H9 (cell line): ENCODE measurements at regions not wholly inside any gene's neighbourhood (a gene's known extent, or its start where the extent isn't known, plus 50 kb on each side); places are given as distances from the start of the nearest gene placed in this dataset.

Source experiments
- DNase-seq: peaks from one replicate; pipeline ENCODE4 v3.0.0-alpha.2; 2017
- H2AFZ ChIP-seq: one replicate; pipeline ENCODE4 v1.6.1; 2013; ENCODE audit warnings: mild to moderate bottlenecking, low read length, control low read depth, moderate library complexity
- H2AK5ac ChIP-seq: 2 replicates; pipeline ENCODE4 v1.6.1; 2013; ENCODE audit warnings: low read length, control low read depth, mixed read lengths; ENCODE audit not compliant: insufficient read length
- H2BK120ac ChIP-seq: one replicate; pipeline ENCODE4 v1.6.1; 2013; ENCODE audit warnings: low read depth, mild to moderate bottlenecking, low read length, control low read depth, inconsistent platforms; ENCODE audit not compliant: poor library complexity, severe bottlenecking
- H2BK12ac ChIP-seq: 2 replicates; pipeline ENCODE4 v1.6.1; 2013; ENCODE audit warnings: low read length, control low read depth, mixed read lengths, low read depth; ENCODE audit not compliant: insufficient read length
- H2BK15ac ChIP-seq: 2 replicates; pipeline ENCODE4 v1.6.1; 2013; ENCODE audit warnings: low read depth, low read length, control low read depth
- H2BK20ac ChIP-seq: one replicate; pipeline ENCODE4 v1.6.1; 2013; ENCODE audit warnings: low read depth, mild to moderate bottlenecking, low read length, control low read depth, inconsistent platforms; ENCODE audit not compliant: poor library complexity, severe bottlenecking
- H2BK5ac ChIP-seq: 2 replicates; pipeline ENCODE4 v1.6.1; 2013; ENCODE audit warnings: low read length, control low read depth, mixed read lengths; ENCODE audit not compliant: insufficient read length
- H3K14ac ChIP-seq: 2 replicates; pipeline ENCODE4 v1.6.1; 2013; ENCODE audit warnings: low read length, control low read depth; ENCODE audit not compliant: insufficient read depth
- H3K18ac ChIP-seq: 2 replicates; pipeline ENCODE4 v1.6.1; 2013; ENCODE audit warnings: low read depth, mild to moderate bottlenecking, mixed read lengths, low read length, control low read depth; ENCODE audit not compliant: insufficient read length
- H3K23ac ChIP-seq: 2 replicates; pipeline ENCODE4 v1.6.1; 2013; ENCODE audit warnings: low read length, control low read depth, mixed read lengths, low read depth; ENCODE audit not compliant: insufficient read length
- H3K23me2 ChIP-seq: 2 replicates; pipeline ENCODE4 v1.6.1; 2013; ENCODE audit warnings: low read depth, mild to moderate bottlenecking, mixed read lengths, low read length, control low read depth; ENCODE audit not compliant: insufficient read length, poor library complexity, severe bottlenecking
- H3K27ac ChIP-seq: 2 replicates; pipeline ENCODE4 v1.5.1; 2013; ENCODE audit warnings: low read length, control low read depth, mixed read lengths, low read depth; ENCODE audit not compliant: insufficient read length
- H3K27me3 ChIP-seq: 2 replicates; pipeline ENCODE4 v1.6.1; 2013; ENCODE audit warnings: low read length, control low read depth, inconsistent platforms; ENCODE audit not compliant: insufficient read depth
- H3K4ac ChIP-seq: 2 replicates; pipeline ENCODE4 v1.6.1; 2013; ENCODE audit warnings: low read depth, mild to moderate bottlenecking, control low read depth, inconsistent platforms, low read length, moderate library complexity
- H3K4me1 ChIP-seq: 2 replicates; pipeline ENCODE4 v1.6.1; 2013; ENCODE audit warnings: low read length, control low read depth, inconsistent platforms; ENCODE audit not compliant: insufficient read depth
- H3K4me2 ChIP-seq: 2 replicates; pipeline ENCODE4 v1.6.1; 2013; ENCODE audit warnings: low read length, control low read depth, mixed read lengths; ENCODE audit not compliant: insufficient read length, insufficient read depth
- H3K56ac ChIP-seq: 2 replicates; pipeline ENCODE4 v1.6.1; 2013; ENCODE audit warnings: low read depth, mild to moderate bottlenecking, mixed read lengths, low read length, control low read depth; ENCODE audit not compliant: insufficient read length
- H3K79me1 ChIP-seq: 2 replicates; pipeline ENCODE4 v1.6.1; 2013; ENCODE audit warnings: low read depth, mild to moderate bottlenecking, moderate library complexity, low read length, control low read depth, inconsistent platforms; ENCODE audit not compliant: insufficient read depth, poor library complexity, severe bottlenecking
- H3K79me2 ChIP-seq: 2 replicates; pipeline ENCODE4 v1.6.1; 2013; ENCODE audit warnings: low read length, control low read depth, inconsistent platforms; ENCODE audit not compliant: insufficient read depth
- H3K9ac ChIP-seq: 2 replicates; pipeline ENCODE4 v1.6.1; 2013; ENCODE audit warnings: low read length, control low read depth, mixed read lengths; ENCODE audit not compliant: insufficient read length; ENCODE audit errors: extremely low read depth
- H3K9me3 ChIP-seq: one replicate; pipeline ENCODE4 v1.6.1; 2013; ENCODE audit warnings: low read depth, low read length, inconsistent platforms; ENCODE audit not compliant: control insufficient read depth
- H3T11ph ChIP-seq: one replicate; pipeline ENCODE4 v1.6.1; 2013; ENCODE audit warnings: mild to moderate bottlenecking, low read length, control low read depth, inconsistent platforms
- H4K20me1 ChIP-seq: one replicate; pipeline ENCODE4 v1.6.1; 2013; ENCODE audit not compliant: control insufficient read depth, insufficient read length, insufficient read depth
- H4K5ac ChIP-seq: 2 replicates; pipeline ENCODE4 v1.6.1; 2013; ENCODE audit warnings: low read depth, mild to moderate bottlenecking, mixed read lengths, low read length, control low read depth; ENCODE audit not compliant: insufficient read length
- H4K8ac ChIP-seq: replicated peaks from 2 replicates; pipeline ENCODE4 v1.6.1; 2013; ENCODE audit warnings: low read length, control low read depth, mixed read lengths, low read depth; ENCODE audit not compliant: insufficient read length
- H4K91ac ChIP-seq: 2 replicates; pipeline ENCODE4 v1.6.1; 2013; ENCODE audit warnings: low read depth, mild to moderate bottlenecking, moderate library complexity, mixed read lengths, low read length, control low read depth; ENCODE audit not compliant: insufficient read length
- H3K27ac Mint-ChIP-seq, 3 experiments: 2 replicates in 2 of 3; 3 replicates in 1 of 3; pipeline ENCODE4 v1.8.0; 2020 to 2021; ENCODE audit warnings: mixed read lengths in 3 of 3, mild to moderate bottlenecking in 1 of 3, moderate library complexity in 1 of 3
- H3K27me3 Mint-ChIP-seq: 2 replicates; pipeline ENCODE4 v1.8.0; 2021; ENCODE audit warnings: low read depth, mild to moderate bottlenecking, moderate library complexity, mixed read lengths
- H3K36me3 Mint-ChIP-seq, 3 experiments: 2 replicates in 2 of 3; 3 replicates in 1 of 3; pipeline ENCODE4 v1.8.0; 2020 to 2021; ENCODE audit warnings: low read depth in 3 of 3, mixed read lengths in 3 of 3; ENCODE audit not compliant: insufficient read depth in 1 of 3
- H3K4me1 Mint-ChIP-seq, 2 experiments: 2 replicates each; pipeline ENCODE4 v1.8.0; 2020; ENCODE audit warnings: mixed read lengths in 2 of 2
- H3K4me3 Mint-ChIP-seq, 2 experiments: 2 replicates in 1 of 2; 3 replicates in 1 of 2; pipeline ENCODE4 v1.8.0; 2020 to 2021; ENCODE audit warnings: mild to moderate bottlenecking in 2 of 2, mixed read lengths in 2 of 2, moderate library complexity in 1 of 2
- H3K9me3 Mint-ChIP-seq, 2 experiments: 2 replicates in 1 of 2; 3 replicates in 1 of 2; pipeline ENCODE4 v1.8.0; 2020; ENCODE audit warnings: mild to moderate bottlenecking in 2 of 2, mixed read lengths in 2 of 2, moderate library complexity in 1 of 2
- CTCF ChIP-seq: fragments of 200-600 bp; sonication (generic); conservative IDR thresholded peaks from 3 replicates; pipeline ENCODE4 v1.8.0; 2021; ENCODE audit warnings: antibody characterized with exemption, mild to moderate bottlenecking
- WGBS: extraction: QIAGEN DNeasy Blood & Tissue Kit; methylation state at CpG from one replicate; pipeline ENCODE4 v1.1.7; 2013; ENCODE audit warnings: missing lambda C conversion rate, low lambda C conversion rate, mixed read lengths; ENCODE audit not compliant: insufficient read length; ENCODE audit errors: extremely low coverage; 5-methylcytosine and 5-hydroxymethylcytosine counted together

DNA sequence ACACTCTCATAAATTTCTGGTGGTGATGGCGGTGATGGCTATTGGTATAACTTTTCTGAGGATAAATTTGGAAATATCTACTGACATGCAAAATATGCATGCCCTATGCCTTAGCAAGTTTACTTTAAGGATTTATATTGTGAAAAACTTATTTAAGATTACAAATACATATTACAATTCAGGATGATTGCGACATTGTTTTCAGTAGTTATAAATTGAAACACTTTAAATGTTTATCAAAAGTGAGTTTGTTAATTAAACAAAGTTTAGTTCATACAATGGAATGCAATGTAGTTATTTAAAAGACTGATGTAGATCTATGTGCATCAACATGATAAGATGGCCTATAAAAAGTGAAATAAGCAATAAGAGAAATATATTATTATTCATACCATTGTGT is 331.3 kb upstream of the NR5A2 start:
- Histone ChIP-seq H4K20me1 (no peaks in the 10 kb centered on the region), H2BK20ac (no peak overlapping the region), H3K4me2 (no peak overlapping the region), H2BK5ac (no peak overlapping the region), H3T11ph (no peak overlapping the region), H3K4ac (no peak overlapping the region), H2BK12ac (no peak overlapping the region), H3K79me2 (no peaks in the 10 kb centered on the region), H4K91ac (no peak overlapping the region), H4K8ac (no peak overlapping the region), H3K56ac (no peak overlapping the region), H3K79me1 (no peaks in the 10 kb centered on the region), H3K23ac (no peak overlapping the region), H2BK15ac (no peak overlapping the region), H3K4me1 (peaks cover 4% of the 10 kb centered on the region), H3K9ac (no peak overlapping the region), H2AK5ac (no peak overlapping the region), H4K5ac (no peak overlapping the region), H3K9me3 (no peaks in the 10 kb centered on the region), H3K27me3 (no peaks in the 10 kb centered on the region), H3K18ac (no peak overlapping the region), H3K14ac (no peak overlapping the region), H3K23me2 (no peaks in the 10 kb centered on the region), H2BK120ac (no peak overlapping the region), H3K27ac (no peak overlapping the region), H2AFZ (no peak overlapping the region)
- DNase-seq: no peak
- no peaks in the 10 kb centered on the region for H3K27me3 Mint-ChIP-seq
- TF ChIP-seq CTCF: no peak
- H3K36me3 Mint-ChIP-seq: no peaks in the 10 kb centered on the region
- no peak overlapping the region for H3K27ac Mint-ChIP-seq
- H3K9me3 Mint-ChIP-seq: no peaks in the 10 kb centered on the region
- peaks cover 7 to 8% of the 10 kb centered on the region in 2 experiments for H3K4me1 Mint-ChIP-seq
- no CpG with 5 or more reads among the region's 2 CpGs for WGBS
- H3K4me3 Mint-ChIP-seq: no peak overlapping the region
